SK-N-SH treated with all-trans-retinoic acid at 6 μM for 48 hours (cell line): ENCODE measurements at regions not wholly inside any gene's neighbourhood (a gene's known extent, or its start where the extent isn't known, plus 50 kb on each side); places are given as distances from the start of the nearest gene placed in this dataset.

Source experiments
- ATAC-seq: fragments of 200-7000 bp; cut with Tn5 transposase; 3 replicates; pipeline ENCODE4 v1.9.1; 2020; ENCODE audit warnings: mild to moderate bottlenecking, moderate library complexity
- ARNTL ChIP-seq: fragments of 450-650 bp; formaldehyde crosslinking; IDR thresholded peaks from 2 replicates; pipeline ENCODE4 v1.5.0; 2020; ENCODE audit warnings: low read depth, mild to moderate bottlenecking, moderate library complexity, borderline replicate concordance
- BACH2 ChIP-seq: fragments of 250-450 bp; sonication (Bioruptor Pico); IDR thresholded peaks from 2 replicates; pipeline ENCODE4 v1.9.0; 2021; ENCODE audit warnings: mild to moderate bottlenecking, borderline replicate concordance
- CSDC2 ChIP-seq: fragments of 250-450 bp; sonication (Bioruptor Pico); IDR thresholded peaks from 2 replicates; pipeline ENCODE4 v1.5.0; 2020; ENCODE audit warnings: mild to moderate bottlenecking, moderate library complexity
- ESRRG ChIP-seq: fragments of 250-450 bp; sonication (Bioruptor Pico); IDR thresholded peaks from 2 replicates; pipeline ENCODE4 v1.6.1; 2021; ENCODE audit warnings: mild to moderate bottlenecking
- GLIS3 ChIP-seq: fragments of 250-450 bp; sonication (Bioruptor Pico); IDR thresholded peaks from 2 replicates; pipeline ENCODE4 v1.5.0; 2020; ENCODE audit warnings: mild to moderate bottlenecking, moderate library complexity
- ISL1 ChIP-seq: fragments of 250-450 bp; sonication (Bioruptor Pico); IDR thresholded peaks from 2 replicates; pipeline ENCODE4 v2.1.2; 2022; ENCODE audit warnings: mild to moderate bottlenecking, moderate library complexity
- OSR1 ChIP-seq: fragments of 250-450 bp; sonication (Bioruptor Pico); IDR thresholded peaks from 2 replicates; pipeline ENCODE4 v1.8.0; 2022; ENCODE audit warnings: moderate library complexity, mild to moderate bottlenecking, inconsistent platforms
- PPARA ChIP-seq: fragments of 250-450 bp; sonication (Bioruptor Pico); IDR thresholded peaks from 2 replicates; pipeline ENCODE4 v1.5.0; 2020; ENCODE audit warnings: mild to moderate bottlenecking, borderline replicate concordance
- RARB ChIP-seq: fragments of 250-450 bp; sonication (Bioruptor Pico); IDR thresholded peaks from 2 replicates; pipeline ENCODE4 v1.8.0; 2021; ENCODE audit warnings: mild to moderate bottlenecking, moderate library complexity
- SNAI2 ChIP-seq: fragments of 250-450 bp; sonication (Bioruptor Pico); IDR thresholded peaks from 2 replicates; pipeline ENCODE4 v1.5.0; 2020; ENCODE audit warnings: mild to moderate bottlenecking, moderate library complexity
- TCF4 ChIP-seq: fragments of 250-450 bp; sonication (Bioruptor Pico); IDR thresholded peaks from 2 replicates; pipeline ENCODE4 v1.8.0; 2021; ENCODE audit warnings: mild to moderate bottlenecking, moderate library complexity, borderline replicate concordance
- TOX ChIP-seq: fragments of 250-450 bp; sonication (Bioruptor Pico); IDR thresholded peaks from 2 replicates; pipeline ENCODE4 v1.8.0; 2021; ENCODE audit warnings: mild to moderate bottlenecking, moderate library complexity, borderline replicate concordance
- ZC3H10 ChIP-seq: fragments of 250-450 bp; sonication (Bioruptor Pico); IDR thresholded peaks from 2 replicates; pipeline ENCODE4 v1.5.1; 2021; ENCODE audit warnings: mild to moderate bottlenecking, moderate library complexity
- ZNF565 ChIP-seq: fragments of 450-650 bp; formaldehyde crosslinking; conservative IDR thresholded peaks from 2 replicates; pipeline ENCODE4 v1.5.0; 2020; ENCODE audit warnings: low read depth, mild to moderate bottlenecking, moderate library complexity
- ZNF70 ChIP-seq: fragments of 450-650 bp; formaldehyde crosslinking; IDR thresholded peaks from 2 replicates; pipeline ENCODE4 v1.5.0; 2020; ENCODE audit warnings: mild to moderate bottlenecking, moderate library complexity
- ZNF8 ChIP-seq: fragments of 450-650 bp; formaldehyde crosslinking; IDR thresholded peaks from 2 replicates; pipeline ENCODE4 v1.5.0; 2020; ENCODE audit warnings: mild to moderate bottlenecking, moderate library complexity
- TF ChIP-seq, protein P1 (sequence below): fragments of 250-450 bp; sonication (Bioruptor Pico); IDR thresholded peaks from 2 replicates; pipeline ENCODE4 v1.8.0; 2020; ENCODE audit warnings: mild to moderate bottlenecking, moderate library complexity, borderline replicate concordance
- TF ChIP-seq, protein P2 (sequence below): fragments of 250-450 bp; sonication (Bioruptor Pico); IDR thresholded peaks from 2 replicates; pipeline ENCODE4 v1.5.1; 2021; ENCODE audit warnings: mild to moderate bottlenecking, moderate library complexity
- TF ChIP-seq, protein P3 (sequence below): fragments of 250-450 bp; sonication (Bioruptor Pico); IDR thresholded peaks from 2 replicates; pipeline ENCODE4 v1.5.0; 2020; ENCODE audit warnings: mild to moderate bottlenecking, moderate library complexity
- TF ChIP-seq, protein P4 (sequence below): fragments of 250-450 bp; sonication (Bioruptor Pico); IDR thresholded peaks from 2 replicates; pipeline ENCODE4 v1.5.1; 2020; ENCODE audit warnings: low read depth, mild to moderate bottlenecking, moderate library complexity
- TF ChIP-seq, protein P5 (sequence below): fragments of 250-450 bp; sonication (Bioruptor Pico); IDR thresholded peaks from 2 replicates; pipeline ENCODE4 v1.8.0; 2021; ENCODE audit warnings: low read depth, mild to moderate bottlenecking, moderate library complexity, borderline replicate concordance

DNA sequence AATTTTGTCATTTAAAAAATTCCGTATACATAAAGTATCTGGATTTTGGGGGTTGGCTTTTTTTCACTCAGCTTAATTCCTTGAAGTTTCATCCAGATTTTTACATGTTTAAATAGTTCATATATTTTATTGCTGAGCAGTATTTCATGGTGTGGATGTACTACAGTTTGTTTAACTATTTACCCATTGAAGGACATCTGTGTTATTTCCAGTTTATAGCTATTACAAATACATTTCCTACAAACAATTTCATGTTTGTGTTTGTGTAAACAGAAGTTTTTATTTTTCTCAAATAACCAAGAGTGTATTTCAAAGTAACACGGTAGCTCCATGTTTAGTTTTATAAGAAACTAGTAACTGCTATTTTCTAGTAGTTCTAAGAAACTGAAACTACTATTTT lies 299.7 kb upstream of the ANO3 start:
- TF ChIP-seq TCF4 (CRISPR knock-in tag), result no peak
- TF ChIP-seq ZNF565 (CRISPR knock-in tag), result no peak
- TF ChIP-seq, protein P1, sequence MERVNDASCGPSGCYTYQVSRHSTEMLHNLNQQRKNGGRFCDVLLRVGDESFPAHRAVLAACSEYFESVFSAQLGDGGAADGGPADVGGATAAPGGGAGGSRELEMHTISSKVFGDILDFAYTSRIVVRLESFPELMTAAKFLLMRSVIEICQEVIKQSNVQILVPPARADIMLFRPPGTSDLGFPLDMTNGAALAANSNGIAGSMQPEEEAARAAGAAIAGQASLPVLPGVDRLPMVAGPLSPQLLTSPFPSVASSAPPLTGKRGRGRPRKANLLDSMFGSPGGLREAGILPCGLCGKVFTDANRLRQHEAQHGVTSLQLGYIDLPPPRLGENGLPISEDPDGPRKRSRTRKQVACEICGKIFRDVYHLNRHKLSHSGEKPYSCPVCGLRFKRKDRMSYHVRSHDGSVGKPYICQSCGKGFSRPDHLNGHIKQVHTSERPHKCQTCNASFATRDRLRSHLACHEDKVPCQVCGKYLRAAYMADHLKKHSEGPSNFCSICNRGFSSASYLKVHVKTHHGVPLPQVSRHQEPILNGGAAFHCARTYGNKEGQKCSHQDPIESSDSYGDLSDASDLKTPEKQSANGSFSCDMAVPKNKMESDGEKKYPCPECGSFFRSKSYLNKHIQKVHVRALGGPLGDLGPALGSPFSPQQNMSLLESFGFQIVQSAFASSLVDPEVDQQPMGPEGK (CRISPR knock-in tag), result no peak
- no peak for TF ChIP-seq CSDC2 (CRISPR knock-in tag)
- TF ChIP-seq SNAI2 (CRISPR knock-in tag), result no peak
- TF ChIP-seq GLIS3 (CRISPR knock-in tag), result no peak
- no peak for TF ChIP-seq RARB (CRISPR knock-in tag)
- TF ChIP-seq, all 23 proteins: peak for 0
- no peak for ATAC-seq

DNA sequence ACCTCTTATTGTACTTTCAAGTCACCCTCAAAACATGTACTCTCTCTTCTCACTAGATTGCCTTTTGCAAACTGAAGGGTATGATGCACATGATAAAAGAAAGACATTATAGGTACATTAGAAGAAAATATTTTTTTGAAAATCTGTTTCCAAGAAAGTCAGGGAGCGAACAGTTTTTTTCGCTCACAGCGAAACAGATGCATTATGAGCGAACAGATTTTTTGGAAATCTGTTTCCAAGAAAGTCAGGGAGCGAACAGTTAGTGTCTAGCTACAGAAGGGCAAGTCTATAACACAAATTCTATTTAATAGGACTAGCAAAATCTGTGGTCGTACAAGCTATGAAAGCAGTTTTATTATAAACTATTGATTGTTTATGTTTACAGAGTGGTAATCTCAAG lies 296.2 kb upstream of the ANO3 start:
- TF ChIP-seq ARNTL (CRISPR knock-in tag) (no peak), RARB (CRISPR knock-in tag) (no peak), CSDC2 (CRISPR knock-in tag) (no peak), GLIS3 (CRISPR knock-in tag) (no peak), ISL1 (CRISPR knock-in tag) (no peak), ZNF565 (CRISPR knock-in tag) (no peak), TCF4 (CRISPR knock-in tag) (no peak), BACH2 (CRISPR knock-in tag) (no peak), ZNF70 (CRISPR knock-in tag) (no peak)
- TF ChIP-seq, protein P1 (CRISPR knock-in tag), result no peak
- TF ChIP-seq, protein P2, sequence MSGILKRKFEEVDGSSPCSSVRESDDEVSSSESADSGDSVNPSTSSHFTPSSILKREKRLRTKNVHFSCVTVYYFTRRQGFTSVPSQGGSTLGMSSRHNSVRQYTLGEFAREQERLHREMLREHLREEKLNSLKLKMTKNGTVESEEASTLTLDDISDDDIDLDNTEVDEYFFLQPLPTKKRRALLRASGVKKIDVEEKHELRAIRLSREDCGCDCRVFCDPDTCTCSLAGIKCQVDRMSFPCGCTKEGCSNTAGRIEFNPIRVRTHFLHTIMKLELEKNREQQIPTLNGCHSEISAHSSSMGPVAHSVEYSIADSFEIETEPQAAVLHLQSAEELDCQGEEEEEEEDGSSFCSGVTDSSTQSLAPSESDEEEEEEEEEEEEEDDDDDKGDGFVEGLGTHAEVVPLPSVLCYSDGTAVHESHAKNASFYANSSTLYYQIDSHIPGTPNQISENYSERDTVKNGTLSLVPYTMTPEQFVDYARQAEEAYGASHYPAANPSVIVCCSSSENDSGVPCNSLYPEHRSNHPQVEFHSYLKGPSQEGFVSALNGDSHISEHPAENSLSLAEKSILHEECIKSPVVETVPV, result no peak
- TF ChIP-seq, protein P3, sequence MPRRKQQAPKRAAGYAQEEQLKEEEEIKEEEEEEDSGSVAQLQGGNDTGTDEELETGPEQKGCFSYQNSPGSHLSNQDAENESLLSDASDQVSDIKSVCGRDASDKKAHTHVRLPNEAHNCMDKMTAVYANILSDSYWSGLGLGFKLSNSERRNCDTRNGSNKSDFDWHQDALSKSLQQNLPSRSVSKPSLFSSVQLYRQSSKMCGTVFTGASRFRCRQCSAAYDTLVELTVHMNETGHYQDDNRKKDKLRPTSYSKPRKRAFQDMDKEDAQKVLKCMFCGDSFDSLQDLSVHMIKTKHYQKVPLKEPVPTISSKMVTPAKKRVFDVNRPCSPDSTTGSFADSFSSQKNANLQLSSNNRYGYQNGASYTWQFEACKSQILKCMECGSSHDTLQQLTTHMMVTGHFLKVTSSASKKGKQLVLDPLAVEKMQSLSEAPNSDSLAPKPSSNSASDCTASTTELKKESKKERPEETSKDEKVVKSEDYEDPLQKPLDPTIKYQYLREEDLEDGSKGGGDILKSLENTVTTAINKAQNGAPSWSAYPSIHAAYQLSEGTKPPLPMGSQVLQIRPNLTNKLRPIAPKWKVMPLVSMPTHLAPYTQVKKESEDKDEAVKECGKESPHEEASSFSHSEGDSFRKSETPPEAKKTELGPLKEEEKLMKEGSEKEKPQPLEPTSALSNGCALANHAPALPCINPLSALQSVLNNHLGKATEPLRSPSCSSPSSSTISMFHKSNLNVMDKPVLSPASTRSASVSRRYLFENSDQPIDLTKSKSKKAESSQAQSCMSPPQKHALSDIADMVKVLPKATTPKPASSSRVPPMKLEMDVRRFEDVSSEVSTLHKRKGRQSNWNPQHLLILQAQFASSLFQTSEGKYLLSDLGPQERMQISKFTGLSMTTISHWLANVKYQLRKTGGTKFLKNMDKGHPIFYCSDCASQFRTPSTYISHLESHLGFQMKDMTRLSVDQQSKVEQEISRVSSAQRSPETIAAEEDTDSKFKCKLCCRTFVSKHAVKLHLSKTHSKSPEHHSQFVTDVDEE (CRISPR knock-in tag), result no peak
- TF ChIP-seq, protein P4, sequence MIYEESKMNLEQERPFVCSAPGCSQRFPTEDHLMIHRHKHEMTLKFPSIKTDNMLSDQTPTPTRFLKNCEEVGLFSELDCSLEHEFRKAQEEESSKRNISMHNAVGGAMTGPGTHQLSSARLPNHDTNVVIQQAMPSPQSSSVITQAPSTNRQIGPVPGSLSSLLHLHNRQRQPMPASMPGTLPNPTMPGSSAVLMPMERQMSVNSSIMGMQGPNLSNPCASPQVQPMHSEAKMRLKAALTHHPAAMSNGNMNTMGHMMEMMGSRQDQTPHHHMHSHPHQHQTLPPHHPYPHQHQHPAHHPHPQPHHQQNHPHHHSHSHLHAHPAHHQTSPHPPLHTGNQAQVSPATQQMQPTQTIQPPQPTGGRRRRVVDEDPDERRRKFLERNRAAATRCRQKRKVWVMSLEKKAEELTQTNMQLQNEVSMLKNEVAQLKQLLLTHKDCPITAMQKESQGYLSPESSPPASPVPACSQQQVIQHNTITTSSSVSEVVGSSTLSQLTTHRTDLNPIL (CRISPR knock-in tag), result no peak
- no peak for ATAC-seq

DNA sequence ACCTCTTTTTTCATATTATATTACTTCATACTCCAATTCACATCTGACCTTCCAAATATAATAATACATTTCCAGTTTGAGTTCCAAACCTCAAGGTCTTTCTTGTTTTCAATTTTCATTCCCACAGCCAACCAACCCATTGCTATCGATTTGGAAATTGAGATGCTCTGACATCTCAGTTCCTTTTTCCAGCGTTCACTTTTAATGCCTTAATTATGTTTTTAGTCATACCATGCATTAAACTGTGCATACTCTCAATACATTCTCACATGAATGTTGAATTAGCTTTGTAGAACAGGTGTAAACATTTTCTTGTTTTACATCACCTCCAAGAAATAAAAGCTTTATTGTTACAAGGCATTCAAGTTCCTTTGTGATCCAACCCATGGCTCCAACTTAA lies 294.2 kb upstream of the ANO3 start:
- no peak for ATAC-seq
- no peak for TF ChIP-seq ISL1 (CRISPR knock-in tag)
- TF ChIP-seq, protein P2, result no peak
- no peak for TF ChIP-seq ZC3H10
- TF ChIP-seq, protein P5, sequence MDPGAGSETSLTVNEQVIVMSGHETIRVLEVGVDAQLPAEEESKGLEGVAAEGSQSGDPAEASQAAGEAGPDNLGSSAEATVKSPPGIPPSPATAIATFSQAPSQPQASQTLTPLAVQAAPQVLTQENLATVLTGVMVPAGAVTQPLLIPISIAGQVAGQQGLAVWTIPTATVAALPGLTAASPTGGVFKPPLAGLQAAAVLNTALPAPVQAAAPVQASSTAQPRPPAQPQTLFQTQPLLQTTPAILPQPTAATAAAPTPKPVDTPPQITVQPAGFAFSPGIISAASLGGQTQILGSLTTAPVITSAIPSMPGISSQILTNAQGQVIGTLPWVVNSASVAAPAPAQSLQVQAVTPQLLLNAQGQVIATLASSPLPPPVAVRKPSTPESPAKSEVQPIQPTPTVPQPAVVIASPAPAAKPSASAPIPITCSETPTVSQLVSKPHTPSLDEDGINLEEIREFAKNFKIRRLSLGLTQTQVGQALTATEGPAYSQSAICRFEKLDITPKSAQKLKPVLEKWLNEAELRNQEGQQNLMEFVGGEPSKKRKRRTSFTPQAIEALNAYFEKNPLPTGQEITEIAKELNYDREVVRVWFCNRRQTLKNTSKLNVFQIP (CRISPR knock-in tag), result no peak
- no peak for TF ChIP-seq ESRRG (CRISPR knock-in tag)
- TF ChIP-seq, protein P3 (CRISPR knock-in tag), result no peak
- no peak for TF ChIP-seq OSR1 (CRISPR knock-in tag)
- no peak for TF ChIP-seq PPARA (CRISPR knock-in tag)
- no peak for TF ChIP-seq ZNF565 (CRISPR knock-in tag)
- no peak for TF ChIP-seq TOX (CRISPR knock-in tag)
- no peak for TF ChIP-seq ZNF8 (CRISPR knock-in tag)
- no peak for TF ChIP-seq ARNTL (CRISPR knock-in tag)
